H9 (cell line): ENCODE measurements at regions not wholly inside any gene's neighbourhood (a gene's known extent, or its start where the extent isn't known, plus 50 kb on each side); places are given as distances from the start of the nearest gene placed in this dataset.

Experiments used
- DNase-seq: peaks from one replicate; pipeline ENCODE4 v3.0.0-alpha.2; 2017
- H2AFZ ChIP-seq: one replicate; pipeline ENCODE4 v1.6.1; 2013; ENCODE audit warnings: mild to moderate bottlenecking, low read length, control low read depth, moderate library complexity
- H2AK5ac ChIP-seq: 2 replicates; pipeline ENCODE4 v1.6.1; 2013; ENCODE audit warnings: low read length, control low read depth, mixed read lengths; ENCODE audit not compliant: insufficient read length
- H2BK120ac ChIP-seq: one replicate; pipeline ENCODE4 v1.6.1; 2013; ENCODE audit warnings: low read depth, mild to moderate bottlenecking, low read length, control low read depth, inconsistent platforms; ENCODE audit not compliant: poor library complexity, severe bottlenecking
- H2BK12ac ChIP-seq: 2 replicates; pipeline ENCODE4 v1.6.1; 2013; ENCODE audit warnings: low read length, control low read depth, mixed read lengths, low read depth; ENCODE audit not compliant: insufficient read length
- H2BK15ac ChIP-seq: 2 replicates; pipeline ENCODE4 v1.6.1; 2013; ENCODE audit warnings: low read depth, low read length, control low read depth
- H2BK20ac ChIP-seq: one replicate; pipeline ENCODE4 v1.6.1; 2013; ENCODE audit warnings: low read depth, mild to moderate bottlenecking, low read length, control low read depth, inconsistent platforms; ENCODE audit not compliant: poor library complexity, severe bottlenecking
- H2BK5ac ChIP-seq: 2 replicates; pipeline ENCODE4 v1.6.1; 2013; ENCODE audit warnings: low read length, control low read depth, mixed read lengths; ENCODE audit not compliant: insufficient read length
- H3K14ac ChIP-seq: 2 replicates; pipeline ENCODE4 v1.6.1; 2013; ENCODE audit warnings: low read length, control low read depth; ENCODE audit not compliant: insufficient read depth
- H3K18ac ChIP-seq: 2 replicates; pipeline ENCODE4 v1.6.1; 2013; ENCODE audit warnings: low read depth, mild to moderate bottlenecking, mixed read lengths, low read length, control low read depth; ENCODE audit not compliant: insufficient read length
- H3K23ac ChIP-seq: 2 replicates; pipeline ENCODE4 v1.6.1; 2013; ENCODE audit warnings: low read length, control low read depth, mixed read lengths, low read depth; ENCODE audit not compliant: insufficient read length
- H3K23me2 ChIP-seq: 2 replicates; pipeline ENCODE4 v1.6.1; 2013; ENCODE audit warnings: low read depth, mild to moderate bottlenecking, mixed read lengths, low read length, control low read depth; ENCODE audit not compliant: insufficient read length, poor library complexity, severe bottlenecking
- H3K27ac ChIP-seq: 2 replicates; pipeline ENCODE4 v1.5.1; 2013; ENCODE audit warnings: low read length, control low read depth, mixed read lengths, low read depth; ENCODE audit not compliant: insufficient read length
- H3K27me3 ChIP-seq: 2 replicates; pipeline ENCODE4 v1.6.1; 2013; ENCODE audit warnings: low read length, control low read depth, inconsistent platforms; ENCODE audit not compliant: insufficient read depth
- H3K4ac ChIP-seq: 2 replicates; pipeline ENCODE4 v1.6.1; 2013; ENCODE audit warnings: low read depth, mild to moderate bottlenecking, control low read depth, inconsistent platforms, low read length, moderate library complexity
- H3K4me1 ChIP-seq: 2 replicates; pipeline ENCODE4 v1.6.1; 2013; ENCODE audit warnings: low read length, control low read depth, inconsistent platforms; ENCODE audit not compliant: insufficient read depth
- H3K4me2 ChIP-seq: 2 replicates; pipeline ENCODE4 v1.6.1; 2013; ENCODE audit warnings: low read length, control low read depth, mixed read lengths; ENCODE audit not compliant: insufficient read length, insufficient read depth
- H3K56ac ChIP-seq: 2 replicates; pipeline ENCODE4 v1.6.1; 2013; ENCODE audit warnings: low read depth, mild to moderate bottlenecking, mixed read lengths, low read length, control low read depth; ENCODE audit not compliant: insufficient read length
- H3K79me1 ChIP-seq: 2 replicates; pipeline ENCODE4 v1.6.1; 2013; ENCODE audit warnings: low read depth, mild to moderate bottlenecking, moderate library complexity, low read length, control low read depth, inconsistent platforms; ENCODE audit not compliant: insufficient read depth, poor library complexity, severe bottlenecking
- H3K79me2 ChIP-seq: 2 replicates; pipeline ENCODE4 v1.6.1; 2013; ENCODE audit warnings: low read length, control low read depth, inconsistent platforms; ENCODE audit not compliant: insufficient read depth
- H3K9ac ChIP-seq: 2 replicates; pipeline ENCODE4 v1.6.1; 2013; ENCODE audit warnings: low read length, control low read depth, mixed read lengths; ENCODE audit not compliant: insufficient read length; ENCODE audit errors: extremely low read depth
- H3K9me3 ChIP-seq: one replicate; pipeline ENCODE4 v1.6.1; 2013; ENCODE audit warnings: low read depth, low read length, inconsistent platforms; ENCODE audit not compliant: control insufficient read depth
- H3T11ph ChIP-seq: one replicate; pipeline ENCODE4 v1.6.1; 2013; ENCODE audit warnings: mild to moderate bottlenecking, low read length, control low read depth, inconsistent platforms
- H4K20me1 ChIP-seq: one replicate; pipeline ENCODE4 v1.6.1; 2013; ENCODE audit not compliant: control insufficient read depth, insufficient read length, insufficient read depth
- H4K5ac ChIP-seq: 2 replicates; pipeline ENCODE4 v1.6.1; 2013; ENCODE audit warnings: low read depth, mild to moderate bottlenecking, mixed read lengths, low read length, control low read depth; ENCODE audit not compliant: insufficient read length
- H4K8ac ChIP-seq: replicated peaks from 2 replicates; pipeline ENCODE4 v1.6.1; 2013; ENCODE audit warnings: low read length, control low read depth, mixed read lengths, low read depth; ENCODE audit not compliant: insufficient read length
- H4K91ac ChIP-seq: 2 replicates; pipeline ENCODE4 v1.6.1; 2013; ENCODE audit warnings: low read depth, mild to moderate bottlenecking, moderate library complexity, mixed read lengths, low read length, control low read depth; ENCODE audit not compliant: insufficient read length
- H3K27ac Mint-ChIP-seq, 3 experiments: 2 replicates in 2 of 3; 3 replicates in 1 of 3; pipeline ENCODE4 v1.8.0; 2020 to 2021; ENCODE audit warnings: mixed read lengths in 3 of 3, mild to moderate bottlenecking in 1 of 3, moderate library complexity in 1 of 3
- H3K27me3 Mint-ChIP-seq: 2 replicates; pipeline ENCODE4 v1.8.0; 2021; ENCODE audit warnings: low read depth, mild to moderate bottlenecking, moderate library complexity, mixed read lengths
- H3K36me3 Mint-ChIP-seq, 3 experiments: 2 replicates in 2 of 3; 3 replicates in 1 of 3; pipeline ENCODE4 v1.8.0; 2020 to 2021; ENCODE audit warnings: low read depth in 3 of 3, mixed read lengths in 3 of 3; ENCODE audit not compliant: insufficient read depth in 1 of 3
- H3K4me1 Mint-ChIP-seq, 2 experiments: 2 replicates each; pipeline ENCODE4 v1.8.0; 2020; ENCODE audit warnings: mixed read lengths in 2 of 2
- H3K4me3 Mint-ChIP-seq, 2 experiments: 2 replicates in 1 of 2; 3 replicates in 1 of 2; pipeline ENCODE4 v1.8.0; 2020 to 2021; ENCODE audit warnings: mild to moderate bottlenecking in 2 of 2, mixed read lengths in 2 of 2, moderate library complexity in 1 of 2
- H3K9me3 Mint-ChIP-seq, 2 experiments: 2 replicates in 1 of 2; 3 replicates in 1 of 2; pipeline ENCODE4 v1.8.0; 2020; ENCODE audit warnings: mild to moderate bottlenecking in 2 of 2, mixed read lengths in 2 of 2, moderate library complexity in 1 of 2
- WGBS: extraction: QIAGEN DNeasy Blood & Tissue Kit; methylation state at CpG from one replicate; pipeline ENCODE4 v1.1.7; 2013; ENCODE audit warnings: missing lambda C conversion rate, low lambda C conversion rate, mixed read lengths; ENCODE audit not compliant: insufficient read length; ENCODE audit errors: extremely low coverage; 5-methylcytosine and 5-hydroxymethylcytosine counted together
- TF ChIP-seq, protein P1 (sequence below): fragments of 200-600 bp; sonication (generic); conservative IDR thresholded peaks from 3 replicates; pipeline ENCODE4 v1.8.0; 2021; ENCODE audit warnings: antibody characterized with exemption, mild to moderate bottlenecking

DNA sequence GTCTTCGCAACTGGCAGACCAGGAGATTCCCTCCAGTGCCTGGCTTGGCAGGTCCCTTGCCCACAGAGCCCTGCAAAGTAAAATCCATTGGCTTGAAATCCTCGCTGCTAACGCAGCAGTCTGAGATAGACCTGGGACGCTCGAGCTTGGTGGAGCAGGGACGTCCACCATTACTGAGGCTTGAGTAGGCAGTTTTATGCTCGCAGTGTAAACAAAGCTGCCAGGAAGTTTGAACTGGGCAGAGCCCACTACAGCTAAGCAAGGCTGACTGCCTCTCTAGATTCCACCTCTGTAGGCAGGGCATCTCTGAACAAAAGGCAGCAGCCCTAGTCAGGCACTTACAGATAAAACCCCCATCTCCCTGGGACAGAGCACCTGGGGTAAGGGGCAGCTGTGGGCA, 205.0 kb upstream of the MME start:
- Histone ChIP-seq H2BK15ac (no peak overlapping the region), H3K23ac (no peak overlapping the region), H3K4me2 (no peak overlapping the region), H2AFZ (no peak overlapping the region), H3K18ac (no peak overlapping the region), H3K9ac (no peak overlapping the region), H2BK20ac (no peak overlapping the region), H2AK5ac (no peak overlapping the region), H2BK120ac (no peak overlapping the region), H4K5ac (no peak overlapping the region), H3K14ac (no peak overlapping the region; the same call in 1 of the 2 replicates), H3T11ph (no peak overlapping the region), H3K27ac (no peak overlapping the region), H2BK5ac (no peak overlapping the region), H3K9me3 (no peaks in the 10 kb centered on the region), H3K27me3 (no peaks in the 10 kb centered on the region), H4K8ac (no peak overlapping the region), H4K20me1 (no peaks in the 10 kb centered on the region), H3K4me1 (no peaks in the 10 kb centered on the region), H2BK12ac (no peak overlapping the region), H3K79me1 (no peaks in the 10 kb centered on the region), H3K79me2 (no peaks in the 10 kb centered on the region), H3K23me2 (no peaks in the 10 kb centered on the region), H4K91ac (no peak overlapping the region), H3K4ac (no peak overlapping the region), H3K56ac (no peak overlapping the region)
- no CpG with 5 or more reads among the region's 7 CpGs for WGBS
- H3K27ac Mint-ChIP-seq, result no peak overlapping the region
- H3K4me3 Mint-ChIP-seq, result no peak overlapping the region
- 0 out of 5 replicates have a peak, but pooled peaks cover 0 to 3% of the 10 kb centered on the region in 2 experiments for H3K9me3 Mint-ChIP-seq
- H3K27me3 Mint-ChIP-seq, result no peaks in the 10 kb centered on the region; the same call in 1 of the 2 replicates
- TF ChIP-seq, protein P1, sequence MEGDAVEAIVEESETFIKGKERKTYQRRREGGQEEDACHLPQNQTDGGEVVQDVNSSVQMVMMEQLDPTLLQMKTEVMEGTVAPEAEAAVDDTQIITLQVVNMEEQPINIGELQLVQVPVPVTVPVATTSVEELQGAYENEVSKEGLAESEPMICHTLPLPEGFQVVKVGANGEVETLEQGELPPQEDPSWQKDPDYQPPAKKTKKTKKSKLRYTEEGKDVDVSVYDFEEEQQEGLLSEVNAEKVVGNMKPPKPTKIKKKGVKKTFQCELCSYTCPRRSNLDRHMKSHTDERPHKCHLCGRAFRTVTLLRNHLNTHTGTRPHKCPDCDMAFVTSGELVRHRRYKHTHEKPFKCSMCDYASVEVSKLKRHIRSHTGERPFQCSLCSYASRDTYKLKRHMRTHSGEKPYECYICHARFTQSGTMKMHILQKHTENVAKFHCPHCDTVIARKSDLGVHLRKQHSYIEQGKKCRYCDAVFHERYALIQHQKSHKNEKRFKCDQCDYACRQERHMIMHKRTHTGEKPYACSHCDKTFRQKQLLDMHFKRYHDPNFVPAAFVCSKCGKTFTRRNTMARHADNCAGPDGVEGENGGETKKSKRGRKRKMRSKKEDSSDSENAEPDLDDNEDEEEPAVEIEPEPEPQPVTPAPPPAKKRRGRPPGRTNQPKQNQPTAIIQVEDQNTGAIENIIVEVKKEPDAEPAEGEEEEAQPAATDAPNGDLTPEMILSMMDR, result no peak
- no peaks in the 10 kb centered on the region for H3K36me3 Mint-ChIP-seq
- H3K4me1 Mint-ChIP-seq, result no peaks in the 10 kb centered on the region
- DNase-seq, result no peak
